Stomach (tissue), 4 donors: ENCODE measurements at regions not wholly inside any gene's neighbourhood (a gene's known extent, or its start where the extent isn't known, plus 50 kb on each side); places are given as distances from the start of the nearest gene placed in this dataset.

Experiments
- POLR2A ChIP-seq, 4 donors: fragments of 450-650 bp; IDR thresholded peaks; one replicate each; pipeline ENCODE4 v1.6.1; 2016; ENCODE audit warnings: antibody characterized with exemption in 4 of 4, control low read depth in 2 of 4, mild to moderate bottlenecking in 1 of 4, moderate library complexity in 1 of 4
- TF ChIP-seq, protein P1 (sequence below), 7 experiments: fragments of 450-650 bp in 4 of 7; fragments of 200-600 bp in 3 of 7; sonication (generic) in 3 of 7; IDR thresholded peaks; one replicate each; pipeline ENCODE4 v1.5.1; 2016 to 2019; ENCODE audit warnings: antibody characterized with exemption in 7 of 7, control low read depth in 2 of 7, mild to moderate bottlenecking in 1 of 7

DNA sequence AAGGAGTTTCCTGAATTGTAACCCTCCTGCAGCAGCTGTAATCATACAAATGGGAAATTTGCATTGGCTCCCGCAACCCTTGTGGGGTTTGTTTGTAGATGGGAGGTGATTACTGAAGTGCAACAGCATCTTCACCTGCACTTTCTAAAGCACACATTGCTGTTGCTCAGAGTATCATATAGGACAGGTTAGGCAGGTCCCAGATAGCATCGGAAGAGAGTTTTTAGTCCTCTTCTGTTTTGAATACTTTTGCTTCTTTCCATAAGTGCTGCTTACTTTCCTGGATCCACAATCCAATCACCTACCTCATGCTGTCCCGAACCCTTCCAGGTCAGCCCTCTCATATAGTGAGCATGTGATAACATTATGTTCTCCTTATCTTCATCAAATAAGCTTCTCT, 300.4 kb downstream of the PTPRC start:
- no peak for TF ChIP-seq POLR2A (IDR thresholded peaks at IDR 0.05)
- TF ChIP-seq, protein P1, sequence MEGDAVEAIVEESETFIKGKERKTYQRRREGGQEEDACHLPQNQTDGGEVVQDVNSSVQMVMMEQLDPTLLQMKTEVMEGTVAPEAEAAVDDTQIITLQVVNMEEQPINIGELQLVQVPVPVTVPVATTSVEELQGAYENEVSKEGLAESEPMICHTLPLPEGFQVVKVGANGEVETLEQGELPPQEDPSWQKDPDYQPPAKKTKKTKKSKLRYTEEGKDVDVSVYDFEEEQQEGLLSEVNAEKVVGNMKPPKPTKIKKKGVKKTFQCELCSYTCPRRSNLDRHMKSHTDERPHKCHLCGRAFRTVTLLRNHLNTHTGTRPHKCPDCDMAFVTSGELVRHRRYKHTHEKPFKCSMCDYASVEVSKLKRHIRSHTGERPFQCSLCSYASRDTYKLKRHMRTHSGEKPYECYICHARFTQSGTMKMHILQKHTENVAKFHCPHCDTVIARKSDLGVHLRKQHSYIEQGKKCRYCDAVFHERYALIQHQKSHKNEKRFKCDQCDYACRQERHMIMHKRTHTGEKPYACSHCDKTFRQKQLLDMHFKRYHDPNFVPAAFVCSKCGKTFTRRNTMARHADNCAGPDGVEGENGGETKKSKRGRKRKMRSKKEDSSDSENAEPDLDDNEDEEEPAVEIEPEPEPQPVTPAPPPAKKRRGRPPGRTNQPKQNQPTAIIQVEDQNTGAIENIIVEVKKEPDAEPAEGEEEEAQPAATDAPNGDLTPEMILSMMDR (IDR thresholded peaks at IDR 0.05), result no peak
